Thyroid gland (tissue), 4 donors: ENCODE measurements at regions not wholly inside any gene's neighbourhood (a gene's known extent, or its start where the extent isn't known, plus 50 kb on each side); places are given as distances from the start of the nearest gene placed in this dataset.
A peak's percentile ranks its signal among the peaks of the same experiment; 100 is the strongest.

Experiments used
- DNase-seq, 2 donors: peaks; one replicate each; pipeline ENCODE4 v3.0.0-alpha.2; 2019
- H3K27ac ChIP-seq, 3 donors: fragments of 200-600 bp; sonication (generic); 1 replicate in 2 of 3; 2 replicates in 1 of 3; pipeline ENCODE4 v1.5.1; 2016 to 2019; ENCODE audit warnings: mild to moderate bottlenecking in 1 of 3, moderate library complexity in 1 of 3
- H3K27me3 ChIP-seq: fragments of 200-600 bp; sonication (generic); one replicate; pipeline ENCODE4 v1.5.1; 2019
- H3K36me3 ChIP-seq, 2 donors: fragments of 200-600 bp; sonication (generic); one replicate each; pipeline ENCODE4 v1.5.1; 2016 to 2019
- H3K4me1 ChIP-seq, 2 donors: fragments of 200-600 bp; sonication (generic); one replicate each; pipeline ENCODE4 v1.5.1; 2017 to 2019
- H3K4me3 ChIP-seq, 3 donors: fragments of 200-600 bp; sonication (generic); replicated peaks in 1 of 3; 1 replicate in 2 of 3; 2 replicates in 1 of 3; pipeline ENCODE4 v1.5.1; 2016; ENCODE audit warnings: mild to moderate bottlenecking in 1 of 3
- H3K9me3 ChIP-seq: fragments of 200-600 bp; sonication (generic); one replicate; pipeline ENCODE4 v1.5.1; 2017
- CTCF ChIP-seq, 6 experiments: fragments of 200-600 bp in 3 of 6; fragments of 450-650 bp in 3 of 6; sonication (generic) in 3 of 6; IDR thresholded peaks; one replicate each; pipeline ENCODE4 v1.5.1; 2016 to 2019; ENCODE audit warnings: antibody characterized with exemption in 6 of 6, mild to moderate bottlenecking in 2 of 6, inconsistent platforms in 1 of 6, moderate library complexity in 1 of 6
- POLR2A ChIP-seq, 2 donors: fragments of 450-650 bp; IDR thresholded peaks; one replicate each; pipeline ENCODE4 v1.6.1; 2017; ENCODE audit warnings: antibody characterized with exemption in 2 of 2, mild to moderate bottlenecking in 2 of 2, moderate library complexity in 1 of 2
- WGBS, 2 donors: methylation state at CpG; one replicate each; pipeline ENCODE4 v1.1.5; 2017; 5-methylcytosine and 5-hydroxymethylcytosine counted together
- intact Hi-C: fragments of 100-400 bp; cut with DNase I; formaldehyde crosslinking; loops from one replicate; pipeline ENCODE4 v1.15.1; 2023

- DNase-seq: no peak
- WGBS, 2 donors: 76 to 95% methylated on average over 1 of the region's 1 CpG
- no peaks in the 10 kb centered on the region for H3K9me3 ChIP-seq
- no peaks in the 10 kb centered on the region for H3K27me3 ChIP-seq
- no peaks in the 10 kb centered on the region for H3K36me3 ChIP-seq
- no peaks in the 10 kb centered on the region for H3K4me1 ChIP-seq
- intact Hi-C loops: no loop called here
- TF ChIP-seq POLR2A (IDR thresholded peaks at IDR 0.05): no peak
- TF ChIP-seq CTCF (IDR thresholded peaks at IDR 0.05): no peak
- H3K27ac ChIP-seq: no peak overlapping the region
- no peak overlapping the region for H3K4me3 ChIP-seq
Measured at GRCh38 chr3:182041668-182042291, 330.1 kb downstream of the SOX2 start.

- no peak for TF ChIP-seq CTCF (IDR thresholded peaks at IDR 0.05)
- TF ChIP-seq POLR2A (IDR thresholded peaks at IDR 0.05): no peak
- intact Hi-C loops: no loop called here
Measured at GRCh38 chr3:182045736-182046135, 334.0 kb downstream of the SOX2 start.

GRCh38 chr3:182046166-182046764, 334.5 kb downstream of the SOX2 start:
- Histone ChIP-seq H3K4me3 (no peak overlapping the region), H3K36me3 (no peaks in the 10 kb centered on the region), H3K27ac (no peak overlapping the region), H3K27me3 (no peaks in the 10 kb centered on the region), H3K9me3 (no peaks in the 10 kb centered on the region), H3K4me1 (no peaks in the 10 kb centered on the region)
- TF ChIP-seq CTCF (IDR thresholded peaks at IDR 0.05): no peak
- TF ChIP-seq POLR2A (IDR thresholded peaks at IDR 0.05): no peak
- DNase-seq: no peak
- intact Hi-C loops: no loop called here
- WGBS, 2 donors: 86 to 88% methylated on average over 11 of the region's 11 CpGs

More at GRCh38 chr3:182045736-182046135, 334.0 kb downstream of the SOX2 start:
- H3K27me3 ChIP-seq: no peaks in the 10 kb centered on the region
- 83 to 84% methylated on average over 2 of the region's 2 CpGs for WGBS, 2 donors
- no peaks in the 10 kb centered on the region for H3K9me3 ChIP-seq
- H3K4me1 ChIP-seq: no peaks in the 10 kb centered on the region
- H3K4me3 ChIP-seq: no peak overlapping the region
- DNase-seq: no peak
- no peaks in the 10 kb centered on the region for H3K36me3 ChIP-seq
- H3K27ac ChIP-seq: no peak overlapping the region

- no peak overlapping the region for H3K4me3 ChIP-seq
- 77 to 85% methylated on average over 3 of the region's 3 CpGs for WGBS, 2 donors
- no peaks in the 10 kb centered on the region for H3K9me3 ChIP-seq
- intact Hi-C loops: no loop called here
- H3K4me1 ChIP-seq: peaks cover 0 to 5% of the 10 kb centered on the region in 2 donors
- H3K36me3 ChIP-seq: no peaks in the 10 kb centered on the region
- no peak overlapping the region for H3K27ac ChIP-seq
- TF ChIP-seq POLR2A (IDR thresholded peaks at IDR 0.05) (no peak), CTCF (IDR thresholded peaks at IDR 0.05) (no peak)
- no peak for DNase-seq
- no peaks in the 10 kb centered on the region for H3K27me3 ChIP-seq
Measured at GRCh38 chr3:182050932-182051331, 339.2 kb downstream of the SOX2 start.

- TF ChIP-seq POLR2A (IDR thresholded peaks at IDR 0.05) (no peak), CTCF (IDR thresholded peaks at IDR 0.05) (peak in 1 of 6 experiments; percentile 9)
- 38 to 39% methylated on average over 1 of the region's 1 CpG for WGBS, 2 donors
- intact Hi-C loops: no loop called here
- DNase-seq: no peak
- H3K9me3 ChIP-seq: no peaks in the 10 kb centered on the region
- H3K27ac ChIP-seq: no peak overlapping the region
- no peaks in the 10 kb centered on the region for H3K36me3 ChIP-seq
- H3K27me3 ChIP-seq: no peaks in the 10 kb centered on the region
- H3K4me3 ChIP-seq: no peak overlapping the region
- H3K4me1 ChIP-seq: peaks cover 0 to 5% of the 10 kb centered on the region in 2 donors
Measured at GRCh38 chr3:182052332-182052731, 340.6 kb downstream of the SOX2 start.
